HepG2 (cell line): ENCODE measurements at regions not wholly inside any gene's neighbourhood (a gene's known extent, or its start where the extent isn't known, plus 50 kb on each side); places are given as distances from the start of the nearest gene placed in this dataset.
"Not testable (repeated sequence)": the region's sequence is repeated elsewhere in the genome, so short reads cannot be mapped to it uniquely, and the experiment has no call there.

Source experiments
- ATAC-seq: fragments of 200-7000 bp; cut with Tn5 transposase; 3 replicates; pipeline ENCODE4 v1.9.1; 2020; ENCODE audit warnings: mild to moderate bottlenecking, moderate library complexity
- BruUV-seq: library from RNA; stranded (reverse); fragments of 400-500 nt; replicated peaks from 2 replicates; lab custom pipeline; 2021; lab: Mats Ljungman, UMichigan
- CTCF ChIA-PET: fragments of 300-600 bp; formaldehyde crosslinking; extraction: SDS; loops from one replicate; lab custom pipeline; 2021; ENCODE audit warnings: low total read pairs, inconsistent platforms, low intra/inter-chr PET ratio; lab: Yijun Ruan, JAX
- POLR2A ChIA-PET: fragments of 350-600 bp; sonication (Branson Sonifier 250); formaldehyde crosslinking; loops from one replicate; lab custom pipeline; 2020; ENCODE audit warnings: antibody characterized with exemption, inconsistent platforms; lab: Yijun Ruan, JAX
- DNase-seq: peaks from one replicate; pipeline ENCODE4 v3.0.0-alpha.2; 2015; ENCODE audit warnings: low spot score
- FAIRE-seq: peaks from 3 replicates; lab custom pipeline; 2011; peaks lifted over from hg19 to GRCh38; lab: Jason Lieb, UNC
- H2AFZ ChIP-seq: one replicate; pipeline ENCODE4 v1.6.1; 2011; ENCODE audit warnings: low read length, inconsistent platforms
- H3K27ac ChIP-seq: fragments of 300-600 bp; 3 replicates; pipeline ENCODE4 v1.8.0; 2011; ENCODE audit warnings: mixed run types, mild to moderate bottlenecking, mixed read lengths, low read length, inconsistent platforms; ENCODE audit not compliant: insufficient read depth; ENCODE audit errors: extremely low read length
- H3K27me3 ChIP-seq, 2 experiments: fragments of 200-600 bp in 1 of 2; 2 replicates in 1 of 2; 3 replicates in 1 of 2; pipeline versions ENCODE4 v1.6.0 to v1.8.0; 2011; ENCODE audit warnings: low read length in 2 of 2, mild to moderate bottlenecking in 2 of 2, moderate library complexity in 2 of 2, inconsistent platforms in 1 of 2; ENCODE audit not compliant: insufficient read depth in 2 of 2, control insufficient read depth in 1 of 2
- H3K36me3 ChIP-seq, 2 experiments: fragments of 200-600 bp in 1 of 2; replicated peaks in 1 of 2; 2 replicates in 1 of 2; 3 replicates in 1 of 2; pipeline versions ENCODE4 v1.5.1 to v1.8.0; 2011; ENCODE audit warnings: low read length in 2 of 2, inconsistent platforms in 1 of 2; ENCODE audit not compliant: insufficient read depth in 2 of 2, control insufficient read depth in 1 of 2
- H3K4me1 ChIP-seq: 2 replicates; pipeline ENCODE4 v1.5.1; 2012; ENCODE audit warnings: low read length, inconsistent platforms; ENCODE audit not compliant: insufficient read depth
- H3K4me2 ChIP-seq: 2 replicates; pipeline ENCODE4 v1.6.0; 2011; ENCODE audit warnings: low read depth, low read length, inconsistent platforms
- H3K4me3 ChIP-seq, 3 experiments: fragments of 200-600 bp in 1 of 3; sonication (generic), shearing (Covaris generic) in 1 of 3; replicated peaks in 1 of 3; 2 replicates each; pipeline ENCODE4 v1.5.1; 2011 to 2016; ENCODE audit warnings: low read length in 3 of 3, inconsistent platforms in 2 of 3, low read depth in 2 of 3, mild to moderate bottlenecking in 2 of 3, control low read depth in 1 of 3, mixed read lengths in 1 of 3; ENCODE audit not compliant: insufficient read depth in 1 of 3
- H3K79me2 ChIP-seq: one replicate; pipeline ENCODE4 v1.6.1; 2011; ENCODE audit warnings: low read length, inconsistent platforms; ENCODE audit not compliant: insufficient read depth
- H3K9ac ChIP-seq: 2 replicates; pipeline ENCODE4 v1.6.0; 2011; ENCODE audit warnings: mild to moderate bottlenecking, low read depth, low read length, inconsistent platforms; ENCODE audit not compliant: insufficient read depth
- H3K9me3 ChIP-seq: 2 replicates; pipeline ENCODE4 v1.5.1; 2012; ENCODE audit warnings: mild to moderate bottlenecking, low read length
- H4K20me1 ChIP-seq: 2 replicates; pipeline ENCODE4 v1.6.0; 2011; ENCODE audit warnings: inconsistent platforms, mild to moderate bottlenecking, low read length, moderate library complexity; ENCODE audit not compliant: insufficient read depth
- ZBTB3 ChIP-seq: sonication (generic); formaldehyde crosslinking; IDR thresholded peaks from 2 replicates; pipeline ENCODE4 v1.4.0; 2020; ENCODE audit warnings: low read depth, mild to moderate bottlenecking, moderate library complexity, missing genetic modification reagents, borderline replicate concordance
- ZFP82 ChIP-seq: sonication (generic); formaldehyde crosslinking; IDR thresholded peaks from 2 replicates; pipeline ENCODE4 v1.5.1; 2020; ENCODE audit warnings: mild to moderate bottlenecking, missing genetic modification reagents, borderline replicate concordance
- WGBS: methylation state at CpG from one replicate; pipeline ENCODE4 v1.1.6; 2017; ENCODE audit warnings: low lambda C conversion rate; 5-methylcytosine and 5-hydroxymethylcytosine counted together
- in situ Hi-C: cut with HindIII; loops from 2 replicates; pipeline ENCODE4 v1.10.0; 2017; ENCODE audit warnings: low pct_unique_long_range_greater_than_20kb; ENCODE audit not compliant: extremely low pct_ligation_motif_present
- intact Hi-C: fragments of 100-400 bp; cut with micrococcal nuclease; formaldehyde crosslinking; loops from one replicate; pipeline ENCODE4 v1.10.0; 2022; ENCODE audit not compliant: unreplicated experiment
- TF ChIP-seq, protein P1 (sequence below): sonication (generic); formaldehyde crosslinking; IDR thresholded peaks from 2 replicates; pipeline ENCODE4 v1.4.0; 2020; ENCODE audit warnings: missing genetic modification reagents

DNA sequence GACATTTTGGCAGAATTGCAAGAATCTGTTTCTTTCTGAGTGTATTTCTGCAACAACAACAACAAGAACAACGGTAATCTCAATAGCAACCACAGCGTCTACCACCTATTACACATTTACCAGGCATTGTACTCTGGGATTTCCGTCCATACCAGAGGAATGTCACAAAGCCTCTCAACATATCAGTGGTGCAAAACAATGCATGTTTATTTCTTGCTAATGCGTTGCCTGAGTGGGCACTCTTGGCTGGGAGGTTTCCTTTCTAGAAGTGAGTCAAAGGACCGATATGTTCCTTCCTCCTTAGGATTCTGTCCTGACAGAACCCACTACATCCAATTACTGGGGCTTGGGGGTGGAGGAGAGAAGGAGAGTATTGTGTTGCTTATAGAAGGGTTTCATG is 585.6 kb downstream of the TSN start (continued):
- TF ChIP-seq, protein P1, sequence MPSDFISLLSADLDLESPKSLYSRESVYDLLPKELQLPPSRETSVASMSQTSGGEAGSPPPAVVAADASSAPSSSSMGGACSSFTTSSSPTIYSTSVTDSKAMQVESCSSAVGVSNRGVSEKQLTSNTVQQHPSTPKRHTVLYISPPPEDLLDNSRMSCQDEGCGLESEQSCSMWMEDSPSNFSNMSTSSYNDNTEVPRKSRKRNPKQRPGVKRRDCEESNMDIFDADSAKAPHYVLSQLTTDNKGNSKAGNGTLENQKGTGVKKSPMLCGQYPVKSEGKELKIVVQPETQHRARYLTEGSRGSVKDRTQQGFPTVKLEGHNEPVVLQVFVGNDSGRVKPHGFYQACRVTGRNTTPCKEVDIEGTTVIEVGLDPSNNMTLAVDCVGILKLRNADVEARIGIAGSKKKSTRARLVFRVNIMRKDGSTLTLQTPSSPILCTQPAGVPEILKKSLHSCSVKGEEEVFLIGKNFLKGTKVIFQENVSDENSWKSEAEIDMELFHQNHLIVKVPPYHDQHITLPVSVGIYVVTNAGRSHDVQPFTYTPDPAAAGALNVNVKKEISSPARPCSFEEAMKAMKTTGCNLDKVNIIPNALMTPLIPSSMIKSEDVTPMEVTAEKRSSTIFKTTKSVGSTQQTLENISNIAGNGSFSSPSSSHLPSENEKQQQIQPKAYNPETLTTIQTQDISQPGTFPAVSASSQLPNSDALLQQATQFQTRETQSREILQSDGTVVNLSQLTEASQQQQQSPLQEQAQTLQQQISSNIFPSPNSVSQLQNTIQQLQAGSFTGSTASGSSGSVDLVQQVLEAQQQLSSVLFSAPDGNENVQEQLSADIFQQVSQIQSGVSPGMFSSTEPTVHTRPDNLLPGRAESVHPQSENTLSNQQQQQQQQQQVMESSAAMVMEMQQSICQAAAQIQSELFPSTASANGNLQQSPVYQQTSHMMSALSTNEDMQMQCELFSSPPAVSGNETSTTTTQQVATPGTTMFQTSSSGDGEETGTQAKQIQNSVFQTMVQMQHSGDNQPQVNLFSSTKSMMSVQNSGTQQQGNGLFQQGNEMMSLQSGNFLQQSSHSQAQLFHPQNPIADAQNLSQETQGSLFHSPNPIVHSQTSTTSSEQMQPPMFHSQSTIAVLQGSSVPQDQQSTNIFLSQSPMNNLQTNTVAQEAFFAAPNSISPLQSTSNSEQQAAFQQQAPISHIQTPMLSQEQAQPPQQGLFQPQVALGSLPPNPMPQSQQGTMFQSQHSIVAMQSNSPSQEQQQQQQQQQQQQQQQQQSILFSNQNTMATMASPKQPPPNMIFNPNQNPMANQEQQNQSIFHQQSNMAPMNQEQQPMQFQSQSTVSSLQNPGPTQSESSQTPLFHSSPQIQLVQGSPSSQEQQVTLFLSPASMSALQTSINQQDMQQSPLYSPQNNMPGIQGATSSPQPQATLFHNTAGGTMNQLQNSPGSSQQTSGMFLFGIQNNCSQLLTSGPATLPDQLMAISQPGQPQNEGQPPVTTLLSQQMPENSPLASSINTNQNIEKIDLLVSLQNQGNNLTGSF (CRISPR knock-in tag): no peak
- no peak for TF ChIP-seq ZBTB3 (CRISPR knock-in tag)
- no peak for TF ChIP-seq ZFP82

DNA sequence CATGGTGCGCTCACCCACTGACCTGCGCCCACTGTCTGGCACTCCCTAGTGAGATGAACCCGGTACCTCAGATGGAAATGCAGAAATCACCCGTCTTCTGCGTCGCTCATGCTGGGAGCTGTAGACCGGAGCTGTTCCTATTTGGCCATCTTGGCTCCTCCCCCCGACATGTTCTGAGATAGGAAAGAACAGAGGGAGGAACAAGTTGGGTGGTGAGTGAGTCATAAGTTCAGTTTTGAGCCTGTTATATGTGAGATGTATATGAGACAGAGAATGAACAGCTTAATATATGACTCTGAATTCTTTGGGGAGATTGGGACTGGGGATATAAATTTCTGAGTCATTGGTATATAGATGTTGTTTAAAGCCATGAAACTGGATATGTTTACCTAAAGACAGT is 596.7 kb downstream of the TSN start:
- DNase-seq, BruUV-seq, POLR2A ChIA-PET: not testable (repeated sequence)

More for the DNA sequence above, 596.7 kb downstream of the TSN start:
- H3K9me3 ChIP-seq, H3K4me3 ChIP-seq, FAIRE-seq, H3K79me2 ChIP-seq, H3K9ac ChIP-seq, ATAC-seq, H2AFZ ChIP-seq, H3K4me1 ChIP-seq, in situ Hi-C loops, intact Hi-C loops, H4K20me1 ChIP-seq, H3K4me2 ChIP-seq, H3K36me3 ChIP-seq, H3K27ac ChIP-seq, CTCF ChIA-PET, H3K27me3 ChIP-seq: not testable (repeated sequence)
- 50% methylated on average over 8 of the region's 8 CpGs for WGBS
